DMS 273 (cell line): ENCODE measurements at regions not wholly inside any gene's neighbourhood (a gene's known extent, or its start where the extent isn't known, plus 50 kb on each side); places are given as distances from the start of the nearest gene placed in this dataset.
"Not testable (repeated sequence)": the region's sequence is repeated elsewhere in the genome, so short reads cannot be mapped to it uniquely, and the experiment has no call there.

Experiments used
- DNase-seq: peaks from one replicate; lab custom pipeline; 2025; ENCODE audit not compliant: unreplicated experiment; lab: John Stamatoyannopoulos, UW

- no peak for DNase-seq
Measured at GRCh38 chr10:114708084-114708483, 50.0 kb upstream of the ABLIM1 start.

- no peak for DNase-seq
Measured at GRCh38 chr10:114708717-114709335, 50.8 kb upstream of the ABLIM1 start.

DNA sequence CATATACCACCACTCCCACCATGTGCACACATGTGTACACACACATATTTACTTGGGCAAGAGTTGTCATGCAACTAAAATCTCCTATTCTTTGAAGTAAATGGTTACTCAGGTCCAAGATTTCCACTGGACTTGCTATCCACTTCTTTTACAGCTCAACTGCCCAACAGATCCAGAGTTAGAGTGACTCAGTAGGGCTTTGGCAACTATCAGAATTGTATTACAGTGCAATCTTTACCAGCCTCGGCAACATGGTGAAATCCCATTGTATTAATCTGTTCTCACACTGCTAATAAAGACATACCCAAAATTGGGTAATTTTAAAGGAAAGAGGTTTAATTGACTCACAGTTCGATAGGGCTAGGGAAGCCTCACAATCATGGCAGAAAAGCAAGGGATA lies 51.9 kb upstream of the ABLIM1 start:
- DNase-seq: no peak

DNA sequence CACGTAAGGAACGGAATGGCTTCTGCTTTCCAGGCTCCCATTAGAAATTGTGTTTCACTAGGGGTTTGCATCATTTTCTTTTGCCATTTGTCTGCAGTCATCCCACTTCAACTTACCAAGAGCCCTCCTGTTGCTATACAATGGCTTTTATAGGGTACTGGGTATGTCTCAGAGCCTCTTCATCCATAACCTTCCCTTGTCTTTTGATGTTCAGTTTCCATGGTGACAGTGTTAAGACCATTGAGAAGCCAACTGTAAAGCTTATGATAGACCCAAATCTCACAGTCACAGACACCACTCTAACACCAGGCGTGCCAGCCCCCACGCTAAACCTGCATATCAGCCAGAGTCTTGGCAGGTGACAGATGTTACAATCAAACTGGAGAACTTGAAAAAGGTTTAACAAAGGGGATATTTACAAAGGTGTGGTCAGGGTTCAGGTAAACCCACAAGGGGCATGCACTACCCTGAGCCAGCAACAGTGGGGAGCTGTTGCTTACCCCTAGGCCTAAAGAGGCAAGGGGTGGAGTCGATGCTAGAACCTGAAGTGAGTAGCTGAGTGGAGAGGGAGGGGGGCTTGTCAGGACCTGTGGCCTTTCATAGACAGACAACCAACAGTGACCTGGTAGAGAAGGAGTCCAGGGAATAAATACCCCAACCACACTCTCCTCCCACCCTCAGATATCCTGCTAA lies 53.2 kb upstream of the ABLIM1 start:
- DNase-seq: no peak

DNA sequence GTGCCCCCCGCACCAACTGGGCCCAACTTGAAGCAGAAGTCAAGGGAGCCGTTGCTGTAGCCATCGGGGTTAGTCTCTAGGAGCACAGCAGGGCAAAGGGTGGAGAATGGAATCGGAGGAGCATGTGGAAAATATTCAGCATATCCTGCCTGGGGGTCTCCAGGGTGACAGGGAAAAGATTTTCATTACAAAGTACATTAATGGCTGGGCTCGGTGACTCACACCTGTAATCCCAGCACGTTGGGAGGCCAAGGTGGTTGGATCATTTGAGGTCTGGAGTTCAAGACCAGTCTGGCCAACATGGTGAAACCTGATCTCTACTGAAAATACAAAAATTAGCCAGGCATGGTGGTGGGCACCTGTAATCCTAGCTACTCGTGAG lies 53.8 kb upstream of the ABLIM1 start:
- no peak for DNase-seq

DNA sequence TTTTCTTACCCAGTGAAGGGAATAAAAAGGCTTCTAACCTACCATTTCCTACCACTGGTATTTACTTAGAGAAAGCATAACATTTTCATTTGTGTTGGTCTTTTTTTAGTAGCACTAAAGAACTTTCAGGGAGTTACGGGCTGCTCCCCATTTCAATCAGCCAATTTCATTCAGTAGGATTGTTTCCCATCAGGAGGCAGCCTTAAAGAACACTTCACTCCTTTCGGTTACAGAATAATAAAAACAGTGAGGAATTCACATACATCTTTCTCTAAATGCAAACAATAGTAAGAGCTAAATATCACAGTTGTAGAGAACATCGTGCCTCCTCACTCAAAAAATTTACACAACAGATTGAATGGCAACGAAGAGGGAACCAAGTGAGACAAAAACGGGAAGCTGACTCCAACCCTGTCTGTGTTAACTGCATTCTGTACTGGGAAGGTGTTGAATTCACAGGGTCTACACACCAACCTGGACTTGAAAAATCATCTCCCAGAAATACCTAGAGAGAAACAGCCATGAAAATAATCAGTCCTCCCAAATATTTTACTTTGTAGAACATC lies 55.5 kb upstream of the ABLIM1 start:
- no peak for DNase-seq

DNA sequence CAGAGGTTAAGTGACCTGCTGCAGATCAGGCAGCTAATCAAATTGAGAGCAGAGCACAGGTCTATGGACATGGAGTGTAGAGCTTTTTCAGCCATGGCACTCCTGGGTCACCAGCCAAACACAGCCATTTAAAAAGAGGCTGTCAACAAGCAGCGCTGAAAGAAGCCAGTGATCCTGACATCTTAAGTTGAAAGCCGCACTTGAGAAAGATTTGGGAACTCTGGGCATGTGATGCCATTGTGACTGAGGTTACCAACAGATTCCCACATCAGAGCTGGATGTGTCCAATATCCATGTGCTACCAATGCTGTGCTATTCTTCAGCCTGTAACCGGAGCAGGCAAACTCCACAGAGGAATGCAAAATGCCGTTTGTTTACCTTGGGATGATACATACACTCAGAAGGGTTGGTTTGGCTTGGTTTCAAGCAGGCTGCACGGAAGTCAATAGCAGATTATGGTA lies 56.2 kb upstream of the ABLIM1 start:
- peak; percentile 45 for DNase-seq

DNA sequence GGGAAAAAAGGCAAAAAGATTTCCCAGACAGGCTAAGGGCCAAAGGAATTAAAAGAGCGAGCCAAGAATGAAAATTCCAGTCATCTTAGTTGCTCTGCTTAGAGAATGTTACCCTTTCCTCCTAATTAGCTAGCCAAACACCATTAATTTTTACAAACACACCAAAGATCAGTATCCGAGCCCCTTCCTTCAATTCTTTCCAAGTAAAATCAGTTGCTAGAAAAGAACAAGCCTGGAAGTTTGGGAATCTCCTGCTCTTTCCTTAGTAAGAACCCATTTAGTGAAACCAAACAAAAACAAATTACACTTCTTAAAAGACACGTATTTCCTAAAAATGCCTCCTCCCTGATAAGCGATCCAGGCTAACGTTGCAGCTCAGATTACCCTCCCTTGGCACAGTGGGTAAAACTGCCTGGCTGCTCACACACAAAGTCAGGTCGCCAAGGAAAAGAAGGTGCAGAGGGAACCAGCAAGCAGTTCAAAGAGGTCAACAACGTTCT lies 57.1 kb upstream of the ABLIM1 start:
- no peak for DNase-seq

DNA sequence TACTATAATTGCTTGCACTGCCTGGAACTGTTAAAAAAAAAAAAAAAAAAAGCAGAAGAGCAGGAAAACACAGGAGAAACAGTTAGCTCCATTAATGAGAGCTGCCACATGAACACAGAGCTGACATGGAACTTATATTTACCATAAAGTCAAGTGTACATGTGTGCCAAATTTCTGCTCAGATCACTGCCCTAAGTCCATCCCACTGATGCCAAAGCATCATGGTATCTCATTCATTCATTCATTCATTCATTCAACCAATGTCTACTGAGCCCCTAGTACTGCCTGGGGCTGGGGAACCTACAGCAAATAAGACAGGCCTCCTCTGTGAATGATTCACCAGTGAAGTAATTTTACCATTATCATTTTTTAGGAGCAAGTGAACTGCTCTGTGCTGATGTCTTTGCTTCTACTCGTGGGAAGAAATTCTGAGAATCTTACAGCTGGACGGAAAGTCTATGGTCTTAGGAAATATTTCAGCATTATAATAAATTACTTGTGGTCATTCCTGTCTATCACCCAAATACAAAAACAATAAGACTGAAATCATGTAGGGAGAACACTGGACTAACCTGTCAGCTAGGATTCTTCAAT lies 58.8 kb upstream of the ABLIM1 start:
- DNase-seq: no peak

DNA sequence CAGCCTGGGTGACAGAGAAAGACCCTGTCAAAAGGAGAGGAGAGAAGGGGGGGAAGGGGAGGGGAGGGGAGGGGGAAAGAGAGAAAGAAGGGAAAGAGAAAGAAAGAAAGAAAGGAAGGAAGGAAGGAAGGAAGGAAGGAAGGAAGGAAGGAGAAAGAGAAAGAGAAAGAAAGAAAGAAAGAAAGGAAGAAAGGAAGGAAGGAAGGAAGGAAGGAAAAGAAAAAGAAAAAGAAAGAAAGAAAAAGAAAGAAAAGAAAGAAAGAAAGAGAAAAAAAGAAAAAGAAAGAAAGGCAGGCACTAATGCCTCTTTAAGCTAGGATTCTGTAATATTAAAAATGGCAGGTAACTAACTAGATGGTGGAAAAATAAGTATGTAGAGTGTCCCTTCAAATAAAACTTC lies 59.8 kb upstream of the ABLIM1 start:
- DNase-seq: not testable (repeated sequence)

GRCh38 chr10:114718374-114718773 lies 60.3 kb upstream of the ABLIM1 start:
- DNase-seq: peak; percentile 21

DNA sequence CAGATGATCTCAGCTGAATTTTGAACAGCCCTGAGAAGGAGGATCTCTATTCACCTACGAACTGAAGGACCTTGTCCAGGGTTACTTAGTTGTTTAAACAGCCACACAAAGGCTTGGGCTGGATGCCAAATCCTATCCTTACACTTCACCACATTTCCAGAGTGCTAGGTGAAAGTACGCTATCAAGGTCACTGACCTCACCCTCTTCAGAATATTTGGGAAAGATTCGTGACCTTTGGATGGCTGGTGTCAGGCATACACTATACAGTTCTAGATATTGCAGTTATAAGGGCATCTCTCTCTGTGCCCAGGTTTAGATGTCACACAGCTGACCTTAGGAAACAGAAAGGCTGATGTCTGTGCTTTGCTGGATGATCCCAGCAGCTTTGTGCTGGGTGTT lies 61.2 kb upstream of the ABLIM1 start:
- DNase-seq: peak; percentile 10

- DNase-seq: not testable (repeated sequence)
Measured at GRCh38 chr10:114720023-114720422, 61.9 kb upstream of the ABLIM1 start.

DNA sequence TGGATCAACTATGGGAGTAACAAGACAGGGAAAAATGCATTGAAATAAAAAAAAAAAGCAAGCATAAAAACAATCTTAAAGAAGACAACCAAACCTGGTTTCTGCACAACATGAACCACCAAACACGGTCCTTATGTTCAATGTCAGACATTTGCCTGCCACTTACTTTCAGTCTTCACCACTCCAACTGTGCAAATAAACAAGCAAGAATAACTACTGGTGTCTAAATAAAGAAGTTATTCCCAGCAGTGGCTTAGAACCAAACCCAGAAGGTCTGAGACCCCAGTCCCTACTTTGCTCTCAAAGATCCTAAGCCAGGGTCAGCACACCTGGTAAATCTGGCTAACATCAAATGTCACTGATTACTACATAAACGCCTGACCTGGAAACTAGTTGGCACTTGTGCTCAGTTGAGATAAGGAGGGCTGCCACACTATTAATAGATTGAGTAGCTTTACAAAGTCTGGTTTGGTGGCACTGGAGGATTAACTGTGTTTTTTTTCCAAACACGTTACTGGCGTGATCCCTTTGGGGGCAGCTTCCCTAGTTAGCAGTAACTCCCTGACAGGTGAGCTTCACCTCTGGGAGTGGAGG lies 62.7 kb upstream of the ABLIM1 start:
- no peak for DNase-seq

DNA sequence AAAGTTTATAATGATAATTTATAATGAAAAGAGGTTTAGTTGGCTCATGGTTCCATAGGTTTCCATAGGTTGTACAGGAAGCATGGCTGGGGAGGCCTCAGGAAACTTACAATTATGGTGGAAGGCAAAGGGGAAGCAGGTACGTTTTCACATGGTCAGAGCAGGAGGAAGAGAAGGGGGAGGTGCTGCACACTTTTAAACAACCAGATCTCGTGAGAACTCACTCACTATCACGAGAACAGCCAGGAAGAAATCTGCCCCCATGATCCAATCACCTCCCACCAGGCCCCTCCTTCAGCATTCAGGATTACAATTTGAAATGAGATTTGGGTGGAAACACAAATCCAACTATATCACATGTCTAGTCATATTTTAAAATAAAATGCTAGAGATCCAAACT lies 64.1 kb upstream of the ABLIM1 start:
- DNase-seq: not testable (repeated sequence)

DNA sequence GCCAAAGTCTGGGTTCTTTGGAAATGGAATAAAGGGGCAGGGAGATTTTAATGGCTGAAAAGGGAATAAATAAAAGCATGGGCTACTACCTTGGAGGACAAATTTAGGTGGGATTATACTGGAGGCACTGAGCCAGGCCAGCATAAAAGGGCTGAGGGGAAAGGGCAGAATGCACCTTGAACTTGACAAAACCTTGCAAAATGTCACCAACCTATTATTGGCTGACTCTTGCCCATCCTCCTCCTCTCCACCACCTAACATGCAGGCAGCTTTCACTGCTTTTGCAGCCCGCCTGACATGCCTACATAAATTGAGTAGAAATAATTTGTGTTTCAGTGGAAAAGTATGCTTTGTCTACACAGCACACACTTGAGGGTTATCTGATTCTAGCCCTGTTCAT lies 65.3 kb upstream of the ABLIM1 start:
- DNase-seq: no peak

GRCh38 chr10:114723991-114724715 lies 66.1 kb upstream of the ABLIM1 start:
- no peak for DNase-seq

DNA sequence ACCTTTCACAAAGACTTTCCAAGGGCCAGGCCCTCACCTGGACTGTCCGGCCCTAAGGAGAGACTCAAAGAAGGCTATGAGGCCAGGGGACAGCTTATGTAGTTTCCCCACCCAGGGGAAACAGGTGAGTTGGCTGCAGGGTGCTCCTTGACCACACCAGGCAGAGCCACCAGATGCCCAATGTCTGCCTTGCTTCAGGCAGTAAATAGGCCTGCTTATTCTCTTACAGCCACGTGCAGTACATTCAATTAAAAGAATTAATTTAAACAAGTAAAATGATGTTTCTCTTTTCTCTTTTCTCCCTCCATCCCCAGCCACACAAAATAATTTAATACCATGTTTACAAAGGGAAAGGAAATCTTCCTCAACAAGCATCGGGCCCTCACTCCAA lies 66.6 kb upstream of the ABLIM1 start:
- no peak for DNase-seq

GRCh38 chr10:114726820-114727271 lies 68.8 kb upstream of the ABLIM1 start:
- no peak for DNase-seq

GRCh38 chr10:114728325-114728724 lies 70.2 kb upstream of the ABLIM1 start:
- no peak for DNase-seq

DNA sequence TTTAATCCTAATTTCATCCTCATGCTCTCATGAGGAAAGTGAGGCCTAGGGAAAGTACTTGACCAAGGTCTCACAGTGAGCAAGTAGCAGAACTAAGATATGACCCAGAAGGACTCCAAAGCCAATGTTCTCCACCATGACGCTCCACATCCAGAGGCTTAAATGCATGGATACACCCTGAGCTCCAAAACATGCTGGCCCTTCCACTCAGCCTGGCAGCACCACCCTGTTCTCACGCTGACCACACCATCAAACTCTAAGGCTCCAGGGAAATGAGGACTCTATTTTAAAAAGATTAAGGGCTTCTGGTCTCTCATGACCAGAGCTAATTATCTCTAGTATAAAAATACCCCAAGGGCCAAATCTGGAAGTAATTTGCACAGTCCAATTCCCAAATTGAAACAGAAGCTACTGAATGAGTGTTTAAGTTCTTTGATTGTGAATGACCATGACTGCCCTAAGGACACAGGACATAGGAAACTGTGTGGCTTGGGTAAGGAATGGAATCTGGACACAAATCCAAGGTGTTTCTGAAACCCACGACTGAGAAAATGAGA lies 71.1 kb upstream of the ABLIM1 start:
- no peak for DNase-seq
